Ectodermal cell (in vitro differentiated cells): ENCODE measurements at regions not wholly inside any gene's neighbourhood (a gene's known extent, or its start where the extent isn't known, plus 50 kb on each side); places are given as distances from the start of the nearest gene placed in this dataset.

Source experiments
- H3K27ac ChIP-seq: 2 replicates; pipeline ENCODE4 v1.7.0; 2013; ENCODE audit warnings: mild to moderate bottlenecking, low read depth, low read length; ENCODE audit not compliant: insufficient read depth, poor library complexity, severe bottlenecking
- H3K27me3 ChIP-seq: 2 replicates; pipeline ENCODE4 v1.7.0; 2013; ENCODE audit warnings: mild to moderate bottlenecking, low read length; ENCODE audit not compliant: insufficient read depth, control insufficient read depth, poor library complexity, severe bottlenecking
- H3K36me3 ChIP-seq: one replicate; pipeline ENCODE4 v1.7.0; 2013; ENCODE audit warnings: low read length; ENCODE audit not compliant: control insufficient read depth, insufficient read depth
- H3K4me1 ChIP-seq: one replicate; pipeline ENCODE4 v1.7.0; 2013; ENCODE audit warnings: low read length; ENCODE audit not compliant: control insufficient read depth, insufficient read depth
- H3K4me3 ChIP-seq: 2 replicates; pipeline ENCODE4 v1.7.0; 2013; ENCODE audit warnings: low read depth, low read length, control low read depth; ENCODE audit not compliant: insufficient read depth
- H3K9me3 ChIP-seq: 2 replicates; pipeline ENCODE4 v1.7.0; 2013; ENCODE audit warnings: mild to moderate bottlenecking, low read length, moderate library complexity; ENCODE audit not compliant: control insufficient read depth
- WGBS, 2 experiments: methylation state at CpG; one replicate each; pipeline ENCODE4 v1.1.7; 2013; ENCODE audit warnings: missing lambda C conversion rate in 2 of 2; 5-methylcytosine and 5-hydroxymethylcytosine counted together

DNA sequence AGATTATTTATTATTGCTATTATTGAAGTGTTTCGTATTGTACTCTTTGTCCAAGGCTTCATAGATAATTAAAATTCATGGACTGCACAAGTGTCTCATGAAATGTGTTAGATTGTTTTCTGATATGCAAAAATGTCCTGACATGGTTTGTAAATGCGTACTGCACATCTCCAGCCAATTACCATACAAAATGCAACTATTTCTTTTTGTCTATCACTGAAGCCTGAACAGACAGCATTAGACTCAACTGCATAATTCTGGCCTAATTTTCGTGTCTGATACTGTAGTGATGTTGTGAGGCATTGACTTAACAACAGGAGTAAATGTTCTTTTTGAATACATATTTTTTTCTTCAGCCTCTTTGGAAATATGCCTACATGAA is 498.2 kb upstream of the CD180 start:
- Histone ChIP-seq H3K4me3 (no peak overlapping the region), H3K4me1 (no peaks in the 10 kb centered on the region), H3K9me3 (no peaks in the 10 kb centered on the region), H3K36me3 (no peaks in the 10 kb centered on the region), H3K27ac (no peak overlapping the region), H3K27me3 (no peaks in the 10 kb centered on the region)
- WGBS, 2 experiments: 95 to 100% methylated on average over 1 to 3 of the region's 3 CpGs

DNA sequence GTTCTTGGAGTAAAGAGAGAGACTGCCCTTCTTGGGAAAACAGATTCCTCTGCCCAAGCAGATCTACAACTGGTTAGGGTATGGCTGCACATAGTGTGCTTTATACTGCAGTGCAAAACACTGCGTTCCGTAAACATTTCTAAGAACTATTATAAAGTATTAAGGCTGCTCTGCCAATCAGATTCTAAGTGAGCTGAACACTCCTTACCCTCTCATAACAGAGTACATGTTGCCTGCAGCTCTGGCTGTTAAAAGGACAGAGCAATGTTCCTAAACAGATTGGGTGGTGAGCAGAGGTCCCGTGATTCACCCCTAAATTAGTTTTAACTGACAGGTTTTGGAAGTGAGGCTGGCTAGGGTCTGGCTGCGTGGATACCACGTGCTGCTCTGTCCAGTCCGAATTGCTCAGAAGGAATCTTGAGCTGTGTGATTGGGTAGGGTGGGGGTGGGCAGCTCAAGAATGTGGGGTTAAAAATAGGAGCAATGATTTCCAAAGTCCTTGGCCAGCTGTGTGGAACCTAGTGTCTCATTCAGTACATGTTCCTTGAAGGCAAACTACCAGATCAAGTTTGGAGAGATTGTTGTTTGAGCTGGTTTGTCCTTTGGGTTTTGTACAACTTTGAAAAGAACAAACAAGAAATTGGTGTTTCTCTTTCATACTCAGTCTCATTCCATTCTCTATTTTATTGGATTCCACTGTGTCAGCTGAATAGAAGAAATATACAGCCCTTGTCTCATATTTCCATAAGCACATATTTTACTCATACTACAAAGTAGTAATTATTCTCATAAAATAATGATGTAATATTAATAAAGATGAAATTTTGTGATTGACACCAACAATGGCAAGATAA is 497.6 kb upstream of the CD180 start:
- Histone ChIP-seq H3K9me3 (no peaks in the 10 kb centered on the region), H3K4me3 (no peak overlapping the region), H3K4me1 (no peaks in the 10 kb centered on the region), H3K27ac (no peak overlapping the region), H3K27me3 (no peaks in the 10 kb centered on the region), H3K36me3 (no peaks in the 10 kb centered on the region)
- WGBS, 2 experiments: 94 to 96% methylated on average over 6 of the region's 6 CpGs

- H3K9me3 ChIP-seq: no peaks in the 10 kb centered on the region
- WGBS, 2 experiments: 80% methylated on average over 1 of the region's 1 CpG; no CpG with 5 or more reads in 1 of the 2 experiments
- H3K36me3 ChIP-seq: no peaks in the 10 kb centered on the region
- no peak overlapping the region for H3K4me3 ChIP-seq
- no peak overlapping the region for H3K27ac ChIP-seq
- no peaks in the 10 kb centered on the region for H3K4me1 ChIP-seq
- H3K27me3 ChIP-seq: no peaks in the 10 kb centered on the region
Observed at GRCh38 chr5:67686746-67687145, 490.1 kb upstream of the CD180 start.

DNA sequence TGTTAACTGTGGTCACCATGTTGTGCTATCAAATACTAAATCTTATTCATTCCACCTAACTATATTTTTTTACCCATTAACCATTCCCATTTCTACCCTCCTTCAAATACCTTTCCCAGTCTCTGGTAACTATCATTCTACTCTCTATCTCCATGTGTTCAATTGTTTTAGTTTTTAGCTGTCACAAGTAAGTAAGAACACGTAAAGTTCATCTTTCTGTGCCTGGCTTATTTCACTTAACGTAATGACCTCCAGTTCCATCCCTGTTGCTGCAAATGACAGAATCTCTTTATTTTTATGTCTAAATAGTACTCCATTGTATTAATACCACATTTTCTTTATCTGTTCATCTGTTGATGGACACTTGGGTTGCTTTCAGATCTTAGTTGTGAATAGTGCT is 485.1 kb upstream of the CD180 start:
- WGBS, 2 experiments: 89 to 96% methylated on average over 2 of the region's 2 CpGs
- peaks cover 9% of the 10 kb centered on the region for H3K4me1 ChIP-seq
- H3K36me3 ChIP-seq: no peaks in the 10 kb centered on the region
- H3K4me3 ChIP-seq: no peak overlapping the region
- no peaks in the 10 kb centered on the region for H3K27me3 ChIP-seq
- no peak overlapping the region for H3K27ac ChIP-seq
- H3K9me3 ChIP-seq: no peaks in the 10 kb centered on the region

GRCh38 chr5:67680099-67680498 is 483.5 kb upstream of the CD180 start:
- Histone ChIP-seq H3K27ac (no peak overlapping the region), H3K36me3 (no peaks in the 10 kb centered on the region), H3K4me1 (peaks cover 9% of the 10 kb centered on the region), H3K27me3 (no peaks in the 10 kb centered on the region), H3K9me3 (no peaks in the 10 kb centered on the region), H3K4me3 (no peak overlapping the region)

DNA sequence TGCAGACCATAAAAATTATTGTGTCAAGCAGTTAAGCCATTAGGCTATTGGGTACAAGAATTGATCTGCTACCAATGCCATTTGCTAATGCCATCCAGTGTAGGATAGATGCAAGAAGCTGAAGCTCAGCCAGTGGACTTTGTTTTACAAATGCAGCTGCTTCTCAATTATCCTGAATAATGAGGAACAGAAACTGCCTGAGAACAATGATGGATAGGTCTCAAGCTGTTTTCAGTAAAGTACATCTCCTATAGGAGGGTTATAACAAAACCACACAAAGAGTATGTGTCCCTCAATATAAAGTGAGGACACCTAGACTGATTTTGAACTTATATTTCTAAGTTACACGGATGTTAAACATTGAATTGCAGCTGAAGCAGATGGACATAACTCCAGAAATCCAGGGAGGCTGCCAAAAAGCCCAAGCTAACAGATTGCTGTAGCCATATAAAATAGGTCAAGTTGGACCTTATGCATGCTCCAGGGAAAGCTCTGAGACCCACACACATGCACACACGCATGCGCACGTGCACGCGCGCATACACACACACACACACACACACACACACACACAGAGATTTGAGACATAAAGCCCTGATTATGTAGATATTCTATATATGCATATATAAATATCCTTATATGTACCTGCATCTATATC is 482.7 kb upstream of the CD180 start:
- Histone ChIP-seq H3K9me3 (no peaks in the 10 kb centered on the region), H3K4me1 (peaks cover 9% of the 10 kb centered on the region), H3K27me3 (no peaks in the 10 kb centered on the region), H3K27ac (no peak overlapping the region), H3K4me3 (no peak overlapping the region), H3K36me3 (no peaks in the 10 kb centered on the region)
- WGBS, 2 experiments: 90 to 91% methylated on average over 1 to 3 of the region's 7 CpGs

GRCh38 chr5:67678594-67678993 is 482.0 kb upstream of the CD180 start:
- Histone ChIP-seq H3K27me3 (no peaks in the 10 kb centered on the region), H3K4me1 (peaks cover 9% of the 10 kb centered on the region), H3K9me3 (no peaks in the 10 kb centered on the region), H3K27ac (no peak overlapping the region), H3K4me3 (no peak overlapping the region), H3K36me3 (no peaks in the 10 kb centered on the region)
- 94 to 97% methylated on average over 3 of the region's 3 CpGs for WGBS, 2 experiments

- WGBS, 2 experiments: 89 to 98% methylated on average over 2 of the region's 2 CpGs
Observed at GRCh38 chr5:67677422-67677970, 480.9 kb upstream of the CD180 start.

GRCh38 chr5:67676863-67677262 is 480.3 kb upstream of the CD180 start:
- WGBS, 2 experiments: 84 to 100% methylated on average over 2 of the region's 2 CpGs
- no peaks in the 10 kb centered on the region for H3K9me3 ChIP-seq
- H3K27ac ChIP-seq: no peak overlapping the region
- no peak overlapping the region for H3K4me3 ChIP-seq
- no peaks in the 10 kb centered on the region for H3K27me3 ChIP-seq
- H3K4me1 ChIP-seq: peaks cover 9% of the 10 kb centered on the region
- no peaks in the 10 kb centered on the region for H3K36me3 ChIP-seq

More at GRCh38 chr5:67677422-67677970, 480.9 kb upstream of the CD180 start:
- Histone ChIP-seq H3K4me3 (no peak overlapping the region), H3K36me3 (no peaks in the 10 kb centered on the region), H3K27me3 (no peaks in the 10 kb centered on the region), H3K4me1 (peaks cover 9% of the 10 kb centered on the region), H3K27ac (no peak overlapping the region), H3K9me3 (no peaks in the 10 kb centered on the region)

- no peaks in the 10 kb centered on the region for H3K9me3 ChIP-seq
- no peaks in the 10 kb centered on the region for H3K36me3 ChIP-seq
- H3K4me1 ChIP-seq: peaks cover 7% of the 10 kb centered on the region
- H3K27ac ChIP-seq: no peak overlapping the region
- no peak overlapping the region for H3K4me3 ChIP-seq
- H3K27me3 ChIP-seq: no peaks in the 10 kb centered on the region
Observed at GRCh38 chr5:67674159-67674655, 477.6 kb upstream of the CD180 start.
